H54 (cell line): ENCODE measurements at regions not wholly inside any gene's neighbourhood (a gene's known extent, or its start where the extent isn't known, plus 50 kb on each side); places are given as distances from the start of the nearest gene placed in this dataset.

ENCODE experiments used
- DNase-seq: peaks from one replicate; pipeline ENCODE4 v3.0.0; 2011; ENCODE audit warnings: low spot score, mixed read lengths; ENCODE audit not compliant: insufficient read length
- FAIRE-seq: peaks from 3 replicates; lab custom pipeline; 2011; peaks lifted over from hg19 to GRCh38; lab: Jason Lieb, UNC
- POLR2A ChIP-seq: IDR thresholded peaks from 2 replicates; pipeline ENCODE4 v1.6.1; 2011; ENCODE audit warnings: low read depth, mild to moderate bottlenecking, low read length

DNA sequence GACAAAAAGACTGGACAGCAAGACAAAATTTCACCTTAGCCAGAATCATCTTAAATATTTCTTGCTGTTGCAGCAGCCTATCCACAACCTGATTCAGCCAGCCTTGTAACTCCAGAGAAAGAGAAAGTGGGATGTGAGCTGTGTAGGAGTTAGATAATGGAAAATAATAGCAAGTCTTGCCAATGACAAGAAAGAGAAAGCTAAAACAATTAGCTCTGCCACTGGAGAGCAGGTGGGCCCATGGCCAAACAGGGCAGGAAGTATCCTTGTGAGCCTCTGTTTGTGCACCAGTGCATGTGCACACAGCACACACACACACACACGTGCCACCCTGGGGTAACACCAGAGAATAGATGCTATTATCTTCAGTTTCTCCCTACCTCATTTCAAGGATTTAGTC, 106.0 kb upstream of the CCDC196 start:
- no peak for FAIRE-seq

DNA sequence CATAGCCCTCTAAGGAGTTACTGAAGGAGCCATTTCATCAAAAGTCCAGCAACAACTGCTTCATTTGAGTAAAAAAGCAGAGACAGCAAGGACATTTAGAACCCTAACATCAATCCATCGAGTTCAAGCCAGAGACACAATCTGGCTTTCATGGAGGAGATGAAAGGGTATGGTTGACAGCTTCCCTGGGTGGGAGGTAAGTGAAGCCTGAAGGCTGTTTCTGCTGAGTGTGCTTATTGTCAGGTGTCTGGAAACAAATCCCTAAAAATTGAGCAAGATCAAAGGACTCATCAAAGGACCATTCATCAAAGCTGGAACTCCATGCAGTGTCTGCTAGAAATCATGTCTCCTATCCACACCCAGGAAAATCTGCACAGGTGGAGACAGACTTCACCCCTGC, 104.4 kb upstream of the CCDC196 start:
- DNase-seq (no peak), FAIRE-seq (no peak)
- no peak for TF ChIP-seq POLR2A

More for the DNA sequence above, 106.0 kb upstream of the CCDC196 start:
- no peak for TF ChIP-seq POLR2A
- DNase-seq, result no peak

DNA sequence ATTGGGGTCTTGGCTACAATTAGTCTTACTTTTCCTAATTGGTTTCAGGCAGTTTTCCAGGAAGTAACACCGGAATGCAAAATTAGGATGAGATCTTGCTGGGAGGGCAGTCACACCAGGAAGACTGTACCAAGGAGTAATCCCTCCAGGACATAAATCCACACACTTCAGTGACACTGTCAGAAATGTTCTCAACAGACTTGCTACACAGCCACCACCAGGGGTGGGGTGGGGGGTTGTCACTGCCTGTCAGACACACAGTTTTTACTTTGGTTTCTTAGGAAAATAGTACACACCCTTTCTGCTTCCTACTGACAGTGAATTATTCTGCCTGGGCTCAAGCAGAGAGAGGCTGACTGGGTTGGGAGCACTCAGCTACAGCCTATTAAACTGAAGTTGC, 102.9 kb upstream of the CCDC196 start:
- TF ChIP-seq POLR2A, result no peak
- FAIRE-seq, result no peak
- DNase-seq, result no peak

- TF ChIP-seq POLR2A, result no peak
- no peak for DNase-seq
- no peak for FAIRE-seq
Measured at GRCh38 chr14:66383771-66384170, 102.4 kb upstream of the CCDC196 start.

GRCh38 chr14:66388516-66388915, 97.7 kb upstream of the CCDC196 start:
- FAIRE-seq (no peak), DNase-seq (no peak)
- TF ChIP-seq POLR2A, result no peak

GRCh38 chr14:66389481-66389880, 96.7 kb upstream of the CCDC196 start:
- no peak for DNase-seq
- TF ChIP-seq POLR2A, result no peak
- no peak for FAIRE-seq

GRCh38 chr14:66395300-66395699, 90.9 kb upstream of the CCDC196 start:
- FAIRE-seq (no peak), DNase-seq (no peak)
- TF ChIP-seq POLR2A, result no peak

DNA sequence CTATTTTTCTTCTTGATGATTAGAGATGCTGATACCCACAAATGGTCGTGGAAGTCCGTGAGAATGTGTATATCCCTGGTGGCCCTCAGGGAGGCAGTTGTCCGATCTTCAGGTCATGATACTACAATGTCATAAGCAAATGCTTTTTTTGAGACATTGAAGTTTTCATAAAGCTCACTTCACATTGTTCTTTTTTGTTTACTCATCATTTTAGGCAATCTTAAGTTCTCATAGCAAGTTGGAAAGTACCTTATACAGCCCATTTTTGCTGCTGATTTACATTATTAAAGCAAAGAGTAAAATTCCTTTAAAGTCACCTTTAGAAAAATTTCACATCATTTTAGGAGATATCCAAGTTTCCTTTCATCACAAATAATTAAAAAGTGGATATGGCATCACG, 90.0 kb upstream of the CCDC196 start:
- FAIRE-seq (no peak), DNase-seq (no peak)
- no peak for TF ChIP-seq POLR2A

DNA sequence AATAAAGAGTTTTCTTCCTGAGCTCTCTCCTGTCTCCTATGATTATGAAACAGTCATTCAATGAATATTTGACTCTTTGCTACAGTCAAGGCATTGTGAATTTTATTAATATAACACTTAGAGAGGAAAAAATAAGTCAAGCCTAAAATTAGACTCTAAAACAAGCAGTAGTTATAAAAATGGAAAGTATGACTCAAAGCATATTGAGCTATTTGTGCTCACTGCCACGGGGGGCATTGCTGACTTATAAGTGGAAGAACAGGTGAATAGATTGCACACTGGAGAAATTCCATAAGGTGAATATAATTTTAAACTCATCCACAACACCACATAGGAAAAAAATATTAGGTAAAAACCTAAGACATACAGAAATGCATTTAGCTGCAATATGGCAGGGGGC, 87.7 kb upstream of the CCDC196 start:
- no peak for DNase-seq
- FAIRE-seq, result no peak
- no peak for TF ChIP-seq POLR2A

DNA sequence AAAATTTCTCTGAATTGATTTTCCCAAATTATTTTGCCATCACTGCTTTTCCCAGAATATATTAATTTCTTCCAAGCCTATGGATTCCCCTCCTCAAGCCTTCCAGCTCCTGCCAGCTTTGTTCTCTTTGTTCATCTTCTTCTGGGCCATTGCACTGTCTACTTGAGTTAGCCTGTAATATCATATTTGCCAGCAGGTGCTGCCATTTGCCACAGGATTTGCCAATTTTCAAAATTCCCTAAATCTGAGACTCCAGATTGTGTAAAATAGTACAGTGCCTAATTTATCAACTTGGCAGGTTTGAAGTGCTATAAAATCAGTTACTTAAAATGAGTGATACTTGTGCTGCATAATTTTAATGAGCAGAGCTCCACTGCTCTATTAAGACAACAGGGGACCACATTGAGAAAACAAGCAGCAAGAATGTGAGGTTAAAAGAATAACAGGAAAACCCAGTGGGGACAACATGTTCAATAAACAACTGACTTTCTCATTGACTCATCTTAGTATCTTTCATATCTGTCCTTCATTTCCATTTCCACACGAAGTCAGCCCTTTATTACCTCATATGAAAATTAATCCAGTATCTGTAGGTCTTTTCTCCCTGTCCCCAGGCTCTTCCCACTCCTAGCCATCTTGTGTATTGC, 84.6 kb upstream of the CCDC196 start:
- DNase-seq (no peak), FAIRE-seq (no peak)
- no peak for TF ChIP-seq POLR2A

DNA sequence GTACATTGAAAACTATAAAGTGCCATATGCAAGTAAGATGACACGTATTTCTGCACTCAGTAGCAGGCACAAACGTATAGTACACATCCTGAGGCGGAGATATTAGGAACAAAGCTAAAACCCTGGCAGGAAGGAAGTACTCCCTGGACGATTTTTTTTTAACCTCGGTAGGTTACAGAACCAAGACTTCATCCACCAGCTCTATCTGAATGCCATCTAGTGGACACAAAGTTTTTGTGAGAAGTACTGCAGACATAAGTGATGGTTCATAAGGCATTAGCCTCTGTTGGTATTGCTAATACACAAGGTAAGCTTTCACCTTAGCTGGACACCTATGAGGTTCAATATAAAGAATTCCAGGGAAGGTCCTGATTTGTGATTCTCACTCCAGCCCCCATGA, 83.0 kb upstream of the CCDC196 start:
- FAIRE-seq, result peak; percentile 58
- no peak for TF ChIP-seq POLR2A
- DNase-seq, result no peak

DNA sequence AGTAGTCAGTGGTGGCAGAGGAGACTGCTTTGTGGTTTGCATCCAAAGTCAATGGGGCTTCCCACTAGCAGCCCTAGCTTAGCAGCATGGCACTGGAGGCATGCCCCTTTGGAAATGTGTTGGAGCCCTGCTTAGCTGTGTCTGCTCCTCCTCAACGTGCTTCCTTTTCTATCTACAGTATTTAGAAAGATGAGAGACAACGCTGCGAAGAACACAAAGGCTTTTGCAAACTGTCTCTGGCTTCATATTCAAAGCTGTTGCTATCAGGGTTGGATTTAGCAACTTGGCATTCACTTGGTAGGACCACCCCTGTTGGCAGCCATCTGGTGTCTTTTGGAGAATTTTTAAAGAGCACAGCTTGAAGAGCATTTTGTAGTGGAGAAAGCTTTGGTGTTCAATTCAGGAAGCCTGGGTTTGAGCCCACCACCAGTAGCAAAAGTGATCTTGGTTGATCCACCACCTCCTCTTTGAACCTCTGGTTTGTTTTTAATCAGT, 82.1 kb upstream of the CCDC196 start:
- FAIRE-seq (no peak), DNase-seq (no peak)
- no peak for TF ChIP-seq POLR2A

GRCh38 chr14:66405158-66405557, 81.0 kb upstream of the CCDC196 start:
- FAIRE-seq, result no peak
- no peak for TF ChIP-seq POLR2A
- DNase-seq, result no peak

DNA sequence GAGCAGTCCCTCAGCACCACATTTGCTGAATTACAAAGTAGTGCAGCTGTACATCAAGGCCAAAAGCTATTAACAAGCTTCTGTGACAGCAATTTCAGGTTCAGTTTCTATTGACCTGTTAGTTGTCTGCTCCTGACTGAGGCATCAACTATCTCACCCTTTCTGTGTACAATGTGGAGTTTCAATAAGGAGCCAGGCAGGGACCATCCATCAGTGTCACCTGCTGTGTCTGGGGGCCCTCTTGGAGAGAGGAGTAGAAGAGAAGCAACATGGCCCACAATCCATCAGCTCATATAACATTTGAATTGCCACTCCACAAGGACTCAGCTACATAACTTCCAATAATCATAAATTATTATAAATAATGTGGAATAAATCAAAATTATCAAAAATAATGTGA, 72.3 kb upstream of the CCDC196 start:
- FAIRE-seq (no peak), DNase-seq (no peak)
- no peak for TF ChIP-seq POLR2A

GRCh38 chr14:66414511-66414910, 71.7 kb upstream of the CCDC196 start:
- no peak for DNase-seq
- FAIRE-seq, result no peak
- TF ChIP-seq POLR2A, result no peak
